ENCODE measurements at regions not wholly inside any gene's neighbourhood (a gene's known extent, or its start where the extent isn't known, plus 50 kb on each side); places are given as distances from the start of the nearest gene placed in this dataset.

GRCh38 chr9:7970681-7971330 lies 171.2 kb upstream of the DMAC1 start:
- TF ChIP-seq CTCF (IDR thresholded peaks at IDR 0.05) (no peak), POLR2A (IDR thresholded peaks at IDR 0.05; ENCODE audit: low read depth) (no peak), POLR2AphosphoS5 (IDR thresholded peaks at IDR 0.05) (no peak), EP300 (IDR thresholded peaks at IDR 0.05) (no peak)
